H9 (cell line): ENCODE measurements at regions not wholly inside any gene's neighbourhood (a gene's known extent, or its start where the extent isn't known, plus 50 kb on each side); places are given as distances from the start of the nearest gene placed in this dataset.

Experiments
- DNase-seq: peaks from one replicate; pipeline ENCODE4 v3.0.0-alpha.2; 2017
- H2AFZ ChIP-seq: one replicate; pipeline ENCODE4 v1.6.1; 2013; ENCODE audit warnings: mild to moderate bottlenecking, low read length, control low read depth, moderate library complexity
- H2AK5ac ChIP-seq: 2 replicates; pipeline ENCODE4 v1.6.1; 2013; ENCODE audit warnings: low read length, control low read depth, mixed read lengths; ENCODE audit not compliant: insufficient read length
- H2BK120ac ChIP-seq: one replicate; pipeline ENCODE4 v1.6.1; 2013; ENCODE audit warnings: low read depth, mild to moderate bottlenecking, low read length, control low read depth, inconsistent platforms; ENCODE audit not compliant: poor library complexity, severe bottlenecking
- H2BK12ac ChIP-seq: 2 replicates; pipeline ENCODE4 v1.6.1; 2013; ENCODE audit warnings: low read length, control low read depth, mixed read lengths, low read depth; ENCODE audit not compliant: insufficient read length
- H2BK15ac ChIP-seq: 2 replicates; pipeline ENCODE4 v1.6.1; 2013; ENCODE audit warnings: low read depth, low read length, control low read depth
- H2BK20ac ChIP-seq: one replicate; pipeline ENCODE4 v1.6.1; 2013; ENCODE audit warnings: low read depth, mild to moderate bottlenecking, low read length, control low read depth, inconsistent platforms; ENCODE audit not compliant: poor library complexity, severe bottlenecking
- H2BK5ac ChIP-seq: 2 replicates; pipeline ENCODE4 v1.6.1; 2013; ENCODE audit warnings: low read length, control low read depth, mixed read lengths; ENCODE audit not compliant: insufficient read length
- H3K14ac ChIP-seq: 2 replicates; pipeline ENCODE4 v1.6.1; 2013; ENCODE audit warnings: low read length, control low read depth; ENCODE audit not compliant: insufficient read depth
- H3K18ac ChIP-seq: 2 replicates; pipeline ENCODE4 v1.6.1; 2013; ENCODE audit warnings: low read depth, mild to moderate bottlenecking, mixed read lengths, low read length, control low read depth; ENCODE audit not compliant: insufficient read length
- H3K23ac ChIP-seq: 2 replicates; pipeline ENCODE4 v1.6.1; 2013; ENCODE audit warnings: low read length, control low read depth, mixed read lengths, low read depth; ENCODE audit not compliant: insufficient read length
- H3K23me2 ChIP-seq: 2 replicates; pipeline ENCODE4 v1.6.1; 2013; ENCODE audit warnings: low read depth, mild to moderate bottlenecking, mixed read lengths, low read length, control low read depth; ENCODE audit not compliant: insufficient read length, poor library complexity, severe bottlenecking
- H3K27ac ChIP-seq: 2 replicates; pipeline ENCODE4 v1.5.1; 2013; ENCODE audit warnings: low read length, control low read depth, mixed read lengths, low read depth; ENCODE audit not compliant: insufficient read length
- H3K27me3 ChIP-seq: 2 replicates; pipeline ENCODE4 v1.6.1; 2013; ENCODE audit warnings: low read length, control low read depth, inconsistent platforms; ENCODE audit not compliant: insufficient read depth
- H3K4ac ChIP-seq: 2 replicates; pipeline ENCODE4 v1.6.1; 2013; ENCODE audit warnings: low read depth, mild to moderate bottlenecking, control low read depth, inconsistent platforms, low read length, moderate library complexity
- H3K4me1 ChIP-seq: 2 replicates; pipeline ENCODE4 v1.6.1; 2013; ENCODE audit warnings: low read length, control low read depth, inconsistent platforms; ENCODE audit not compliant: insufficient read depth
- H3K4me2 ChIP-seq: 2 replicates; pipeline ENCODE4 v1.6.1; 2013; ENCODE audit warnings: low read length, control low read depth, mixed read lengths; ENCODE audit not compliant: insufficient read length, insufficient read depth
- H3K56ac ChIP-seq: 2 replicates; pipeline ENCODE4 v1.6.1; 2013; ENCODE audit warnings: low read depth, mild to moderate bottlenecking, mixed read lengths, low read length, control low read depth; ENCODE audit not compliant: insufficient read length
- H3K79me1 ChIP-seq: 2 replicates; pipeline ENCODE4 v1.6.1; 2013; ENCODE audit warnings: low read depth, mild to moderate bottlenecking, moderate library complexity, low read length, control low read depth, inconsistent platforms; ENCODE audit not compliant: insufficient read depth, poor library complexity, severe bottlenecking
- H3K79me2 ChIP-seq: 2 replicates; pipeline ENCODE4 v1.6.1; 2013; ENCODE audit warnings: low read length, control low read depth, inconsistent platforms; ENCODE audit not compliant: insufficient read depth
- H3K9ac ChIP-seq: 2 replicates; pipeline ENCODE4 v1.6.1; 2013; ENCODE audit warnings: low read length, control low read depth, mixed read lengths; ENCODE audit not compliant: insufficient read length; ENCODE audit errors: extremely low read depth
- H3K9me3 ChIP-seq: one replicate; pipeline ENCODE4 v1.6.1; 2013; ENCODE audit warnings: low read depth, low read length, inconsistent platforms; ENCODE audit not compliant: control insufficient read depth
- H3T11ph ChIP-seq: one replicate; pipeline ENCODE4 v1.6.1; 2013; ENCODE audit warnings: mild to moderate bottlenecking, low read length, control low read depth, inconsistent platforms
- H4K20me1 ChIP-seq: one replicate; pipeline ENCODE4 v1.6.1; 2013; ENCODE audit not compliant: control insufficient read depth, insufficient read length, insufficient read depth
- H4K5ac ChIP-seq: 2 replicates; pipeline ENCODE4 v1.6.1; 2013; ENCODE audit warnings: low read depth, mild to moderate bottlenecking, mixed read lengths, low read length, control low read depth; ENCODE audit not compliant: insufficient read length
- H4K8ac ChIP-seq: replicated peaks from 2 replicates; pipeline ENCODE4 v1.6.1; 2013; ENCODE audit warnings: low read length, control low read depth, mixed read lengths, low read depth; ENCODE audit not compliant: insufficient read length
- H4K91ac ChIP-seq: 2 replicates; pipeline ENCODE4 v1.6.1; 2013; ENCODE audit warnings: low read depth, mild to moderate bottlenecking, moderate library complexity, mixed read lengths, low read length, control low read depth; ENCODE audit not compliant: insufficient read length
- H3K27ac Mint-ChIP-seq, 3 experiments: 2 replicates in 2 of 3; 3 replicates in 1 of 3; pipeline ENCODE4 v1.8.0; 2020 to 2021; ENCODE audit warnings: mixed read lengths in 3 of 3, mild to moderate bottlenecking in 1 of 3, moderate library complexity in 1 of 3
- H3K27me3 Mint-ChIP-seq: 2 replicates; pipeline ENCODE4 v1.8.0; 2021; ENCODE audit warnings: low read depth, mild to moderate bottlenecking, moderate library complexity, mixed read lengths
- H3K36me3 Mint-ChIP-seq, 3 experiments: 2 replicates in 2 of 3; 3 replicates in 1 of 3; pipeline ENCODE4 v1.8.0; 2020 to 2021; ENCODE audit warnings: low read depth in 3 of 3, mixed read lengths in 3 of 3; ENCODE audit not compliant: insufficient read depth in 1 of 3
- H3K4me1 Mint-ChIP-seq, 2 experiments: 2 replicates each; pipeline ENCODE4 v1.8.0; 2020; ENCODE audit warnings: mixed read lengths in 2 of 2
- H3K4me3 Mint-ChIP-seq, 2 experiments: 2 replicates in 1 of 2; 3 replicates in 1 of 2; pipeline ENCODE4 v1.8.0; 2020 to 2021; ENCODE audit warnings: mild to moderate bottlenecking in 2 of 2, mixed read lengths in 2 of 2, moderate library complexity in 1 of 2
- H3K9me3 Mint-ChIP-seq, 2 experiments: 2 replicates in 1 of 2; 3 replicates in 1 of 2; pipeline ENCODE4 v1.8.0; 2020; ENCODE audit warnings: mild to moderate bottlenecking in 2 of 2, mixed read lengths in 2 of 2, moderate library complexity in 1 of 2
- CTCF ChIP-seq: fragments of 200-600 bp; sonication (generic); conservative IDR thresholded peaks from 3 replicates; pipeline ENCODE4 v1.8.0; 2021; ENCODE audit warnings: antibody characterized with exemption, mild to moderate bottlenecking
- WGBS: extraction: QIAGEN DNeasy Blood & Tissue Kit; methylation state at CpG from one replicate; pipeline ENCODE4 v1.1.7; 2013; ENCODE audit warnings: missing lambda C conversion rate, low lambda C conversion rate, mixed read lengths; ENCODE audit not compliant: insufficient read length; ENCODE audit errors: extremely low coverage; 5-methylcytosine and 5-hydroxymethylcytosine counted together

GRCh38 chr6:168901076-168901475 lies 352.6 kb downstream of the THBS2 start:
- H3K4me1 Mint-ChIP-seq, result peaks cover 3 to 7% of the 10 kb centered on the region in 2 experiments; a peak in 3 of 4 replicates
- peaks cover 0 to 4% (median 3%) of the 10 kb centered on the region in 3 experiments; a peak in 4 of 7 replicates for H3K36me3 Mint-ChIP-seq
- H3K14ac ChIP-seq, result no peak overlapping the region
- H2BK120ac ChIP-seq, result no peak overlapping the region
- H3K79me2 ChIP-seq, result no peaks in the 10 kb centered on the region
- H2BK15ac ChIP-seq, result no peak overlapping the region
- H4K5ac ChIP-seq, result no peak overlapping the region
- H3K18ac ChIP-seq, result no peak overlapping the region
- no peak overlapping the region for H3K4me3 Mint-ChIP-seq
- no peak for DNase-seq
- H3K56ac ChIP-seq, result no peak overlapping the region
- no peaks in the 10 kb centered on the region for H3K27me3 ChIP-seq
- H3K4me1 ChIP-seq, result no peaks in the 10 kb centered on the region
- TF ChIP-seq CTCF, result no peak
- H4K91ac ChIP-seq, result no peak overlapping the region
- H3T11ph ChIP-seq, result peak overlapping the region; percentile 63
- no peak overlapping the region for H2AFZ ChIP-seq
- no peaks in the 10 kb centered on the region for H3K79me1 ChIP-seq
- H3K9me3 Mint-ChIP-seq, result peaks cover 0 to 8% of the 10 kb centered on the region in 2 experiments; a peak in 3 of 5 replicates
- no peak overlapping the region for H3K27ac Mint-ChIP-seq
- no peaks in the 10 kb centered on the region for H3K9me3 ChIP-seq
- no peak overlapping the region for H2BK5ac ChIP-seq
- no CpG with 5 or more reads among the region's 19 CpGs for WGBS
- H4K8ac ChIP-seq, result no peak overlapping the region
- no peak overlapping the region for H2BK12ac ChIP-seq
- no peak overlapping the region for H3K9ac ChIP-seq
- no peak overlapping the region for H3K4ac ChIP-seq
- no peak overlapping the region for H3K23ac ChIP-seq
- no peaks in the 10 kb centered on the region for H3K23me2 ChIP-seq
- H2AK5ac ChIP-seq, result no peak overlapping the region
- no peaks in the 10 kb centered on the region; the same call in none of the 2 replicates for H3K27me3 Mint-ChIP-seq
- H3K4me2 ChIP-seq, result no peak overlapping the region
- H4K20me1 ChIP-seq, result no peaks in the 10 kb centered on the region
- H3K27ac ChIP-seq, result no peak overlapping the region
- H2BK20ac ChIP-seq, result no peak overlapping the region
